ENCODE measurements at regions not wholly inside any gene's neighbourhood (a gene's known extent, or its start where the extent isn't known, plus 50 kb on each side); places are given as distances from the start of the nearest gene placed in this dataset.

DNA sequence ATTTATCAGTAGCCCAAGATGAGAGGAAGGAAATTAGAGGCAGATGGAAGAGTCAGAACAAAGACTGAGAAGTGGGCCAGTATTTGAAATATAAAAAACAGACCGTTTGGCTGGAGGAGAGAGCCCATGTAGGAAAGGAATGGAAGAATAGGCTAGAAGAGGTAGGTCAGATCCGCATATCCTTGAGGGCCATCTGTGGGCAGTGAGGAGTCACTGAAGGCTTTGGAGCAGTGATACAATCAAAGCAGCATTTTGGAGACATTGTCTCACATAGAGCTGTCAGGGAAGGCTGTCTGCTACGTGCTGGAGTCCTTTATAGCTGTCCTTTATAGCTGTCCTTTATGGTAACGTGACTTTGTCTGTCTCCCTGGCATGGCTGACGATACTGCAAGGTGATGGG is 92.0 kb upstream of the VEPH1 start:
- H3K4me2 ChIP-seq (ENCODE audit: insufficient read depth, insufficient read length, low read length), result no peak overlapping the region
- H3K36me3 Mint-ChIP-seq (ENCODE audit: insufficient read depth in 1 of 3, low read depth in 3 of 3), result no peaks in the 10 kb centered on the region
- no peaks in the 10 kb centered on the region for H3K4me1 Mint-ChIP-seq
- no peak overlapping the region for H2BK20ac ChIP-seq (ENCODE audit: low read depth, low read length, poor library complexity, severe bottlenecking)
- no peaks in the 10 kb centered on the region for H3K4me1 ChIP-seq (ENCODE audit: insufficient read depth, low read length)
- H3K4ac ChIP-seq (ENCODE audit: low read depth, low read length), result no peak overlapping the region
- no peaks in the 10 kb centered on the region for H3K27me3 ChIP-seq (ENCODE audit: insufficient read depth, low read length)
- no peaks in the 10 kb centered on the region for H4K20me1 ChIP-seq (ENCODE audit: control insufficient read depth, insufficient read depth, insufficient read length)
- H3K18ac ChIP-seq (ENCODE audit: insufficient read length, low read depth, low read length), result no peak overlapping the region
- no peak overlapping the region for H3K56ac ChIP-seq (ENCODE audit: insufficient read length, low read depth, low read length)
- H3K23ac ChIP-seq (ENCODE audit: insufficient read length, low read depth, low read length), result no peak overlapping the region
- H3K14ac ChIP-seq (ENCODE audit: insufficient read depth, low read length), result no peak overlapping the region
- no peaks in the 10 kb centered on the region for H3K79me2 ChIP-seq (ENCODE audit: insufficient read depth, low read length)
- no peak overlapping the region for H3K27ac ChIP-seq (ENCODE audit: insufficient read length, low read depth, low read length)
- H2AK5ac ChIP-seq (ENCODE audit: insufficient read length, low read length), result no peak overlapping the region
- no peaks in the 10 kb centered on the region for H3K23me2 ChIP-seq (ENCODE audit: insufficient read length, low read depth, low read length, poor library complexity, severe bottlenecking)
- no peak overlapping the region for H3K27ac Mint-ChIP-seq
- H3K9me3 Mint-ChIP-seq, result no peaks in the 10 kb centered on the region
- no peak overlapping the region for H4K91ac ChIP-seq (ENCODE audit: insufficient read length, low read depth, low read length)
- no peak overlapping the region for H2BK12ac ChIP-seq (ENCODE audit: insufficient read length, low read depth, low read length)
- H2AFZ ChIP-seq (ENCODE audit: low read length), result no peak overlapping the region
- H3T11ph ChIP-seq (ENCODE audit: low read length), result no peak overlapping the region
- no CpG with 5 or more reads among the region's 5 CpGs for WGBS (ENCODE audit: extremely low coverage, insufficient read length, low lambda C conversion rate)
- H3K9ac ChIP-seq (ENCODE audit: extremely low read depth, insufficient read length, low read length), result no peak overlapping the region
- no peak overlapping the region for H3K4me3 Mint-ChIP-seq
- TF ChIP-seq, protein P1, sequence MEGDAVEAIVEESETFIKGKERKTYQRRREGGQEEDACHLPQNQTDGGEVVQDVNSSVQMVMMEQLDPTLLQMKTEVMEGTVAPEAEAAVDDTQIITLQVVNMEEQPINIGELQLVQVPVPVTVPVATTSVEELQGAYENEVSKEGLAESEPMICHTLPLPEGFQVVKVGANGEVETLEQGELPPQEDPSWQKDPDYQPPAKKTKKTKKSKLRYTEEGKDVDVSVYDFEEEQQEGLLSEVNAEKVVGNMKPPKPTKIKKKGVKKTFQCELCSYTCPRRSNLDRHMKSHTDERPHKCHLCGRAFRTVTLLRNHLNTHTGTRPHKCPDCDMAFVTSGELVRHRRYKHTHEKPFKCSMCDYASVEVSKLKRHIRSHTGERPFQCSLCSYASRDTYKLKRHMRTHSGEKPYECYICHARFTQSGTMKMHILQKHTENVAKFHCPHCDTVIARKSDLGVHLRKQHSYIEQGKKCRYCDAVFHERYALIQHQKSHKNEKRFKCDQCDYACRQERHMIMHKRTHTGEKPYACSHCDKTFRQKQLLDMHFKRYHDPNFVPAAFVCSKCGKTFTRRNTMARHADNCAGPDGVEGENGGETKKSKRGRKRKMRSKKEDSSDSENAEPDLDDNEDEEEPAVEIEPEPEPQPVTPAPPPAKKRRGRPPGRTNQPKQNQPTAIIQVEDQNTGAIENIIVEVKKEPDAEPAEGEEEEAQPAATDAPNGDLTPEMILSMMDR (conservative IDR thresholded peaks at IDR 0.05), result no peak
- H3K9me3 ChIP-seq (ENCODE audit: control insufficient read depth, low read depth, low read length), result no peaks in the 10 kb centered on the region
- H4K5ac ChIP-seq (ENCODE audit: insufficient read length, low read depth, low read length), result no peak overlapping the region
- H2BK120ac ChIP-seq (ENCODE audit: low read depth, low read length, poor library complexity, severe bottlenecking), result no peak overlapping the region
- no peak overlapping the region for H4K8ac ChIP-seq (replicated peaks; ENCODE audit: insufficient read length, low read depth, low read length)
- H3K79me1 ChIP-seq (ENCODE audit: insufficient read depth, low read depth, low read length, poor library complexity, severe bottlenecking), result no peaks in the 10 kb centered on the region
- H2BK15ac ChIP-seq (ENCODE audit: low read depth, low read length), result no peak overlapping the region
- DNase-seq, result no peak
- H2BK5ac ChIP-seq (ENCODE audit: insufficient read length, low read length), result no peak overlapping the region
- no peaks in the 10 kb centered on the region; the same call in 1 of the 2 replicates for H3K27me3 Mint-ChIP-seq (ENCODE audit: low read depth)

Data from H9 (cell line).